Stomach (tissue), 4 donors: ENCODE measurements at regions not wholly inside any gene's neighbourhood (a gene's known extent, or its start where the extent isn't known, plus 50 kb on each side); places are given as distances from the start of the nearest gene placed in this dataset.
"Not testable (repeated sequence)": the region's sequence is repeated elsewhere in the genome, so short reads cannot be mapped to it uniquely, and the experiment has no call there.

Experiments
- EP300 ChIP-seq: sonication (generic); formaldehyde crosslinking; IDR thresholded peaks from one replicate; pipeline ENCODE4 v1.6.1; 2017; ENCODE audit warnings: antibody characterized with exemption
- POLR2A ChIP-seq, 4 donors: fragments of 450-650 bp; IDR thresholded peaks; one replicate each; pipeline ENCODE4 v1.6.1; 2016; ENCODE audit warnings: antibody characterized with exemption in 4 of 4, control low read depth in 2 of 4, mild to moderate bottlenecking in 1 of 4, moderate library complexity in 1 of 4
- POLR2AphosphoS5 ChIP-seq, 3 donors: sonication (generic); formaldehyde crosslinking; IDR thresholded peaks; one replicate each; pipeline ENCODE4 v1.6.1; 2016; ENCODE audit warnings: antibody characterized with exemption in 3 of 3
- TF ChIP-seq, protein P1 (sequence below), 7 experiments: fragments of 450-650 bp in 4 of 7; fragments of 200-600 bp in 3 of 7; sonication (generic) in 3 of 7; IDR thresholded peaks; one replicate each; pipeline ENCODE4 v1.5.1; 2016 to 2019; ENCODE audit warnings: antibody characterized with exemption in 7 of 7, control low read depth in 2 of 7, mild to moderate bottlenecking in 1 of 7

- not testable (repeated sequence) for TF ChIP-seq EP300; POLR2AphosphoS5 (IDR thresholded peaks at IDR 0.05); POLR2A (IDR thresholded peaks at IDR 0.05)
- TF ChIP-seq, protein P1, sequence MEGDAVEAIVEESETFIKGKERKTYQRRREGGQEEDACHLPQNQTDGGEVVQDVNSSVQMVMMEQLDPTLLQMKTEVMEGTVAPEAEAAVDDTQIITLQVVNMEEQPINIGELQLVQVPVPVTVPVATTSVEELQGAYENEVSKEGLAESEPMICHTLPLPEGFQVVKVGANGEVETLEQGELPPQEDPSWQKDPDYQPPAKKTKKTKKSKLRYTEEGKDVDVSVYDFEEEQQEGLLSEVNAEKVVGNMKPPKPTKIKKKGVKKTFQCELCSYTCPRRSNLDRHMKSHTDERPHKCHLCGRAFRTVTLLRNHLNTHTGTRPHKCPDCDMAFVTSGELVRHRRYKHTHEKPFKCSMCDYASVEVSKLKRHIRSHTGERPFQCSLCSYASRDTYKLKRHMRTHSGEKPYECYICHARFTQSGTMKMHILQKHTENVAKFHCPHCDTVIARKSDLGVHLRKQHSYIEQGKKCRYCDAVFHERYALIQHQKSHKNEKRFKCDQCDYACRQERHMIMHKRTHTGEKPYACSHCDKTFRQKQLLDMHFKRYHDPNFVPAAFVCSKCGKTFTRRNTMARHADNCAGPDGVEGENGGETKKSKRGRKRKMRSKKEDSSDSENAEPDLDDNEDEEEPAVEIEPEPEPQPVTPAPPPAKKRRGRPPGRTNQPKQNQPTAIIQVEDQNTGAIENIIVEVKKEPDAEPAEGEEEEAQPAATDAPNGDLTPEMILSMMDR (IDR thresholded peaks at IDR 0.05) = not testable (repeated sequence)
Measured at GRCh38 chr4:189654396-189654795, 286.3 kb upstream of the FRG1 start.
